Keratinocyte (primary cell): ENCODE measurements at regions not wholly inside any gene's neighbourhood (a gene's known extent, or its start where the extent isn't known, plus 50 kb on each side); places are given as distances from the start of the nearest gene placed in this dataset.
A peak's percentile ranks its signal among the peaks of the same experiment; 100 is the strongest.

Experiments used
- DNase-seq: peaks from one replicate; pipeline ENCODE4 v3.0.0-alpha.2; 2011; ENCODE audit warnings: low read depth, missing footprints, low spot score
- FAIRE-seq: peaks from 2 replicates; lab custom pipeline; 2011; peaks lifted over from hg19 to GRCh38; lab: Jason Lieb, UNC
- H2AFZ ChIP-seq: 2 replicates; pipeline ENCODE4 v1.6.0; 2012; ENCODE audit warnings: low read length, control low read depth, inconsistent platforms; ENCODE audit not compliant: control insufficient read depth
- H3K27ac ChIP-seq: 2 replicates; pipeline ENCODE4 v1.5.1; 2011; ENCODE audit warnings: low read length; ENCODE audit not compliant: control insufficient read depth, insufficient read depth
- H3K27me3 ChIP-seq: 3 replicates; pipeline ENCODE4 v1.6.0; 2011; ENCODE audit warnings: low read length; ENCODE audit not compliant: control insufficient read depth, insufficient read depth; ENCODE audit errors: extremely low read depth
- H3K36me3 ChIP-seq, 2 experiments: 2 replicates in 1 of 2; 3 replicates in 1 of 2; pipeline ENCODE4 v1.5.1; 2011; ENCODE audit warnings: low read length in 2 of 2, mild to moderate bottlenecking in 1 of 2; ENCODE audit not compliant: control insufficient read depth in 2 of 2, insufficient read depth in 2 of 2; ENCODE audit errors: extremely low read depth in 1 of 2
- H3K4me1 ChIP-seq: 3 replicates; pipeline ENCODE4 v1.5.1; 2011; ENCODE audit warnings: low read length; ENCODE audit not compliant: control insufficient read depth, insufficient read depth; ENCODE audit errors: extremely low read depth
- H3K4me2 ChIP-seq: 3 replicates; pipeline ENCODE4 v1.6.0; 2011; ENCODE audit warnings: low read depth, low read length; ENCODE audit not compliant: control insufficient read depth, insufficient read depth; ENCODE audit errors: extremely low read depth
- H3K4me3 ChIP-seq, 3 experiments: fragments of 200-600 bp in 1 of 3; sonication (generic) in 1 of 3; 2 replicates in 2 of 3; 3 replicates in 1 of 3; pipeline ENCODE4 v1.5.1; 2011 to 2016; ENCODE audit warnings: low read length in 3 of 3, mild to moderate bottlenecking in 3 of 3, control low read depth in 2 of 3, inconsistent platforms in 1 of 3, low read depth in 1 of 3, mixed read lengths in 1 of 3, mixed run types in 1 of 3, moderate library complexity in 1 of 3; ENCODE audit not compliant: control insufficient read depth in 2 of 3, insufficient read depth in 2 of 3; ENCODE audit errors: extremely low read depth in 1 of 3
- H3K79me2 ChIP-seq: 2 replicates; pipeline ENCODE4 v1.6.0; 2012; ENCODE audit warnings: low read length; ENCODE audit not compliant: control insufficient read depth, insufficient read depth
- H3K9ac ChIP-seq: 3 replicates; pipeline ENCODE4 v1.6.0; 2011; ENCODE audit warnings: low read length; ENCODE audit not compliant: control insufficient read depth, insufficient read depth; ENCODE audit errors: extremely low read depth
- H3K9me1 ChIP-seq: 3 replicates; pipeline ENCODE4 v1.6.0; 2011; ENCODE audit warnings: low read length; ENCODE audit not compliant: control insufficient read depth, insufficient read depth; ENCODE audit errors: extremely low read depth
- H3K9me3 ChIP-seq: 2 replicates; pipeline ENCODE4 v1.5.1; 2012; ENCODE audit warnings: low read depth, low read length; ENCODE audit not compliant: control insufficient read depth
- H4K20me1 ChIP-seq: 3 replicates; pipeline ENCODE4 v1.6.0; 2011; ENCODE audit warnings: low read length; ENCODE audit not compliant: control insufficient read depth, insufficient read depth; ENCODE audit errors: extremely low read depth
- CTCF ChIP-seq, 3 experiments: IDR thresholded peaks in 1 of 3; conservative IDR thresholded peaks in 1 of 3; optimal IDR thresholded peaks in 1 of 3; 2 replicates in 2 of 3; 3 replicates in 1 of 3; pipeline versions ENCODE3 to v1.5.1; 2011; ENCODE audit warnings: low read length in 3 of 3, mild to moderate bottlenecking in 3 of 3, moderate library complexity in 2 of 3, control low read depth in 1 of 3, inconsistent platforms in 1 of 3; ENCODE audit not compliant: insufficient read depth in 2 of 3; ENCODE audit errors: extremely low read depth in 1 of 3
- EZH2 ChIP-seq: IDR thresholded peaks from one replicate; pipeline ENCODE4 v1.6.1; 2012; ENCODE audit warnings: inconsistent platforms, mild to moderate bottlenecking, low read length, moderate library complexity
- dilution Hi-C: fragments of 300-500 bp; cut with MboI; formaldehyde crosslinking; loops from one replicate; pipeline ENCODE4 v1.7.0; 2020; ENCODE audit warnings: low sequenced_read_pairs; ENCODE audit not compliant: extremely low pct_ligation_motif_present

- peak; percentile 49 for FAIRE-seq
- no peaks in the 10 kb centered on the region for H4K20me1 ChIP-seq
- no peak overlapping the region for H3K4me2 ChIP-seq
- peaks cover 6% of the 10 kb centered on the region for H3K4me1 ChIP-seq
- TF ChIP-seq EZH2 (no peak), CTCF (optimal IDR thresholded peaks at IDR 0.05 in 1 of 3, IDR thresholded peaks at IDR 0.05 in 1 of 3, conservative IDR thresholded peaks at IDR 0.05 in 1 of 3; ENCODE audit: extremely low read depth in 1 of 3, insufficient read depth in 2 of 3, low read length in 3 of 3) (no peak)
- H3K27ac ChIP-seq = no peak overlapping the region
- no peaks in the 10 kb centered on the region for H3K36me3 ChIP-seq
- H3K9ac ChIP-seq = no peak overlapping the region
- no peak for DNase-seq
- no peaks in the 10 kb centered on the region for H3K9me3 ChIP-seq
- no peaks in the 10 kb centered on the region for H3K9me1 ChIP-seq
- H3K27me3 ChIP-seq = no peaks in the 10 kb centered on the region
- no peaks in the 10 kb centered on the region for H3K79me2 ChIP-seq
- no peak overlapping the region for H3K4me3 ChIP-seq
- dilution Hi-C loops = no loop called here
- peak overlapping the region; percentile 14 for H2AFZ ChIP-seq
These were observed 467.4 kb upstream of the CDH20 start for GRCh38 chr18:60865801-60866200.

- Histone ChIP-seq H3K4me1 (peaks cover 8% of the 10 kb centered on the region), H3K27ac (no peak overlapping the region), H3K4me2 (peak overlapping the region; percentile 34), H3K36me3 (no peaks in the 10 kb centered on the region), H3K9ac (no peak overlapping the region), H3K4me3 (no peak overlapping the region), H2AFZ (no peak overlapping the region), H4K20me1 (no peaks in the 10 kb centered on the region), H3K9me3 (no peaks in the 10 kb centered on the region), H3K27me3 (no peaks in the 10 kb centered on the region), H3K79me2 (no peaks in the 10 kb centered on the region), H3K9me1 (no peaks in the 10 kb centered on the region)
- no peak for DNase-seq
- FAIRE-seq = peak; percentile 65
- TF ChIP-seq CTCF (optimal IDR thresholded peaks at IDR 0.05 in 1 of 3, IDR thresholded peaks at IDR 0.05 in 1 of 3, conservative IDR thresholded peaks at IDR 0.05 in 1 of 3; ENCODE audit: extremely low read depth in 1 of 3, insufficient read depth in 2 of 3, low read length in 3 of 3) (no peak), EZH2 (no peak)
- dilution Hi-C loops = no loop called here
These were observed 462.7 kb upstream of the CDH20 start for GRCh38 chr18:60870261-60871153.
